NT2/D1 (cell line): ENCODE measurements at regions not wholly inside any gene's neighbourhood (a gene's known extent, or its start where the extent isn't known, plus 50 kb on each side); places are given as distances from the start of the nearest gene placed in this dataset.
"Not testable (repeated sequence)": the region's sequence is repeated elsewhere in the genome, so short reads cannot be mapped to it uniquely, and the experiment has no call there.

ENCODE experiments used
- SUZ12 ChIP-seq: IDR thresholded peaks from 2 replicates; pipeline ENCODE4 v1.6.1; 2011; ENCODE audit not compliant: insufficient read length, insufficient read depth; ENCODE audit errors: extremely low read depth
- YY1 ChIP-seq: IDR thresholded peaks from 2 replicates; pipeline ENCODE4 v1.6.1; 2011; ENCODE audit not compliant: insufficient read length, insufficient read depth
- ZNF274 ChIP-seq: IDR thresholded peaks from 2 replicates; pipeline ENCODE4 v1.6.1; 2011; ENCODE audit warnings: mild to moderate bottlenecking, low read depth, low read length

DNA sequence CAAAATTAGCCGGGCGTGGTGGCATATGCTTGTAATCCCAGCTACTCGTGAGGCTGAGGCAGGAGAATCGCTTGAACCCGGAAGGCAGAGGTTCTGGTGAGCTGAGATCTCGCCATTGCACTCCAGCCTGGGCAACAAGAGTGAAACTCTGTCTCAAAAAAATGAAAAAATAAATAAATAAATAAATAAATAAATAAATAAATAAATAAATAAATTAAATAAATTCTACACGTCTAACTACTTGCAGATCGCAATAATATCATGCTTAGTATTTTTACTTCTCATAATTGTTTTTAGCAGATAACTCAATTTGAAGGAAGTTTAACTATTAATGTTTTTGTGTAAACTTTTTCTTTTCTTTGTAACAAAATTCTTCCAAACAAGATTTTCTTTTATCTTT is 234.0 kb upstream of the NRIP1 start:
- not testable (repeated sequence) for TF ChIP-seq ZNF274, YY1, SUZ12
